HG03460 (cell line): ENCODE measurements at regions not wholly inside any gene's neighbourhood (a gene's known extent, or its start where the extent isn't known, plus 50 kb on each side); places are given as distances from the start of the nearest gene placed in this dataset.
"Not testable (repeated sequence)": the region's sequence is repeated elsewhere in the genome, so short reads cannot be mapped to it uniquely, and the experiment has no call there.

Experiments
- ATAC-seq: cut with Tn5 transposase; IDR thresholded peaks from one replicate; pipeline ENCODE4 v1.9.1; 2021; ENCODE audit not compliant: unreplicated experiment

GRCh38 chr3:21979706-21980105 lies 228.7 kb upstream of the ZNF385D start:
- no peak for ATAC-seq

- ATAC-seq, result no peak
These were observed 238.5 kb upstream of the ZNF385D start for GRCh38 chr3:21989341-21990042.

- no peak for ATAC-seq
These were observed 240.1 kb upstream of the ZNF385D start for GRCh38 chr3:21991061-21991460.

- ATAC-seq, result no peak
These were observed 244.1 kb upstream of the ZNF385D start for GRCh38 chr3:21995079-21995607.

- ATAC-seq, result no peak
These were observed 256.4 kb upstream of the ZNF385D start for GRCh38 chr3:22007368-22007767.

- no peak for ATAC-seq
These were observed 260.0 kb upstream of the ZNF385D start for GRCh38 chr3:22010997-22011396.

- ATAC-seq, result no peak
These were observed 261.5 kb upstream of the ZNF385D start for GRCh38 chr3:22012471-22012870.

- no peak for ATAC-seq
These were observed 262.6 kb upstream of the ZNF385D start for GRCh38 chr3:22013641-22014040.

- ATAC-seq, result no peak
These were observed 265.2 kb upstream of the ZNF385D start for GRCh38 chr3:22016197-22016596.

- ATAC-seq, result not testable (repeated sequence)
These were observed 273.6 kb upstream of the ZNF385D start for GRCh38 chr3:22024638-22025037.

GRCh38 chr3:22029480-22029879 lies 278.5 kb upstream of the ZNF385D start:
- no peak for ATAC-seq

- no peak for ATAC-seq
These were observed 288.2 kb upstream of the ZNF385D start for GRCh38 chr3:22039161-22039560.

GRCh38 chr3:22040150-22040549 lies 289.1 kb upstream of the ZNF385D start:
- no peak for ATAC-seq

- no peak for ATAC-seq
These were observed 294.9 kb upstream of the ZNF385D start for GRCh38 chr3:22045882-22046281.

- no peak for ATAC-seq
These were observed 312.5 kb upstream of the ZNF385D start for GRCh38 chr3:22063500-22063899.

GRCh38 chr3:22068619-22069018 lies 317.6 kb upstream of the ZNF385D start:
- ATAC-seq, result no peak

GRCh38 chr3:22088204-22088603 lies 337.2 kb upstream of the ZNF385D start:
- ATAC-seq, result no peak

GRCh38 chr3:22089284-22089683 lies 338.3 kb upstream of the ZNF385D start:
- ATAC-seq, result peak; percentile 93

GRCh38 chr3:22091329-22091728 lies 340.3 kb upstream of the ZNF385D start:
- ATAC-seq, result no peak

GRCh38 chr3:22098021-22098420 lies 347.0 kb upstream of the ZNF385D start:
- no peak for ATAC-seq

- no peak for ATAC-seq
These were observed 350.3 kb upstream of the ZNF385D start for GRCh38 chr3:22101351-22101750.

GRCh38 chr3:22101811-22102210 lies 350.8 kb upstream of the ZNF385D start:
- no peak for ATAC-seq

GRCh38 chr3:22103423-22103822 lies 352.4 kb upstream of the ZNF385D start:
- ATAC-seq, result no peak
